ENCODE measurements at regions not wholly inside any gene's neighbourhood (a gene's known extent, or its start where the extent isn't known, plus 50 kb on each side); places are given as distances from the start of the nearest gene placed in this dataset.

DNA sequence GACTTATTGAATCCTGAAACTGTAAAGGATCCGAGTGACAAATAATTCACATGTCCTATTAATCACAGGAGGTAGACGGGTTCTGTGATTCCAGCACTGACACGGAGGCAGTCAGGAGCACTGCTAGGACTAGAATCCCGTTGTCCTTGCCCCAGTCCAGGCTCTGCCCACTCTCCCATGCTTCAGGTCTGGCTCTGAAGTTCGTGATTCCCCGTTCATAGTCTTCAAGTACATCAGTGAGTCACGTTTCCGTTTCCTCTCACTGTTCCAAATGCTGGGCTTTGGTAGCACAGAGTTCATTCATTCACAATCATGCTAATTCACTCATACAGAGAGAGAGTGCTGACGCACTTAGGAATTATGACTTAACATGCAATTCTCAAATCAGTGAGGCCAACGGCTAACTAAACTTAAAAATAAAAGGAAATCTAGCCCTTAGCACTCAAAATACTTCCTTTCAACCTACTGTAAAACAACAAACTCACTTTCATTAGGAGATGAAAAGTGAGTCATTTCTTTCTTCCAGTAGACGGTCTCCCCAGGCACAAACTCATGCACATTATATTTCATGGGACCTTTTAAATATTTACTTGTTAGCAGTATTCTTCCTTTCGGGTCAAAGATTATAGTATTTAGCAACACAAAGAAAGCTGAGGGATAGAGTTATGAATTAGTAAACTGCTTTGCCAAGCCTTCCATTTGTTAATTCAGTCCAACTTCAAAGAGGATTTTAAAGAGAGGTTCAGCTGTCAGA, 94.0 kb upstream of the NHSL1 start (continued):
- TF ChIP-seq, protein P1, sequence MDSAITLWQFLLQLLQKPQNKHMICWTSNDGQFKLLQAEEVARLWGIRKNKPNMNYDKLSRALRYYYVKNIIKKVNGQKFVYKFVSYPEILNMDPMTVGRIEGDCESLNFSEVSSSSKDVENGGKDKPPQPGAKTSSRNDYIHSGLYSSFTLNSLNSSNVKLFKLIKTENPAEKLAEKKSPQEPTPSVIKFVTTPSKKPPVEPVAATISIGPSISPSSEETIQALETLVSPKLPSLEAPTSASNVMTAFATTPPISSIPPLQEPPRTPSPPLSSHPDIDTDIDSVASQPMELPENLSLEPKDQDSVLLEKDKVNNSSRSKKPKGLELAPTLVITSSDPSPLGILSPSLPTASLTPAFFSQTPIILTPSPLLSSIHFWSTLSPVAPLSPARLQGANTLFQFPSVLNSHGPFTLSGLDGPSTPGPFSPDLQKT (CRISPR knock-in tag; IDR thresholded peaks at IDR 0.05; ENCODE audit: borderline replicate concordance): no peak
- TF ChIP-seq, protein P2, sequence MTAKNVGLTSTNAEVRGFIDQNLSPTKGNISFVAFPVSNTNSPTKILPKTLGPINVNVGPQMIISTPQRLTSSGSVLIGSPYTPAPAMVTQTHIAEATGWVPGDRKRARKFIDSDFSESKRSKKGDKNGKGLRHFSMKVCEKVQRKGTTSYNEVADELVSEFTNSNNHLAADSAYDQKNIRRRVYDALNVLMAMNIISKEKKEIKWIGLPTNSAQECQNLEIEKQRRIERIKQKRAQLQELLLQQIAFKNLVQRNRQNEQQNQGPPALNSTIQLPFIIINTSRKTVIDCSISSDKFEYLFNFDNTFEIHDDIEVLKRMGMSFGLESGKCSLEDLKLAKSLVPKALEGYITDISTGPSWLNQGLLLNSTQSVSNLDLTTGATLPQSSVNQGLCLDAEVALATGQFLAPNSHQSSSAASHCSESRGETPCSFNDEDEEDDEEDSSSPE (CRISPR knock-in tag; IDR thresholded peaks at IDR 0.05): no peak
- TF ChIP-seq, protein P3, sequence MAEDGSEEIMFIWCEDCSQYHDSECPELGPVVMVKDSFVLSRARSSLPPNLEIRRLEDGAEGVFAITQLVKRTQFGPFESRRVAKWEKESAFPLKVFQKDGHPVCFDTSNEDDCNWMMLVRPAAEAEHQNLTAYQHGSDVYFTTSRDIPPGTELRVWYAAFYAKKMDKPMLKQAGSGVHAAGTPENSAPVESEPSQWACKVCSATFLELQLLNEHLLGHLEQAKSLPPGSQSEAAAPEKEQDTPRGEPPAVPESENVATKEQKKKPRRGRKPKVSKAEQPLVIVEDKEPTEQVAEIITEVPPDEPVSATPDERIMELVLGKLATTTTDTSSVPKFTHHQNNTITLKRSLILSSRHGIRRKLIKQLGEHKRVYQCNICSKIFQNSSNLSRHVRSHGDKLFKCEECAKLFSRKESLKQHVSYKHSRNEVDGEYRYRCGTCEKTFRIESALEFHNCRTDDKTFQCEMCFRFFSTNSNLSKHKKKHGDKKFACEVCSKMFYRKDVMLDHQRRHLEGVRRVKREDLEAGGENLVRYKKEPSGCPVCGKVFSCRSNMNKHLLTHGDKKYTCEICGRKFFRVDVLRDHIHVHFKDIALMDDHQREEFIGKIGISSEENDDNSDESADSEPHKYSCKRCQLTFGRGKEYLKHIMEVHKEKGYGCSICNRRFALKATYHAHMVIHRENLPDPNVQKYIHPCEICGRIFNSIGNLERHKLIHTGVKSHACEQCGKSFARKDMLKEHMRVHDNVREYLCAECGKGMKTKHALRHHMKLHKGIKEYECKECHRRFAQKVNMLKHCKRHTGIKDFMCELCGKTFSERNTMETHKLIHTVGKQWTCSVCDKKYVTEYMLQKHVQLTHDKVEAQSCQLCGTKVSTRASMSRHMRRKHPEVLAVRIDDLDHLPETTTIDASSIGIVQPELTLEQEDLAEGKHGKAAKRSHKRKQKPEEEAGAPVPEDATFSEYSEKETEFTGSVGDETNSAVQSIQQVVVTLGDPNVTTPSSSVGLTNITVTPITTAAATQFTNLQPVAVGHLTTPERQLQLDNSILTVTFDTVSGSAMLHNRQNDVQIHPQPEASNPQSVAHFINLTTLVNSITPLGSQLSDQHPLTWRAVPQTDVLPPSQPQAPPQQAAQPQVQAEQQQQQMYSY (CRISPR knock-in tag; IDR thresholded peaks at IDR 0.05): no peak
- TF ChIP-seq ESRRA (CRISPR knock-in tag; IDR thresholded peaks at IDR 0.05; ENCODE audit: low read depth): no peak; the same call in 1 of the 2 replicates
- TF ChIP-seq YEATS4 (CRISPR knock-in tag; IDR thresholded peaks at IDR 0.05; ENCODE audit: borderline replicate concordance): peak; percentile 78
- TF ChIP-seq, protein P4, sequence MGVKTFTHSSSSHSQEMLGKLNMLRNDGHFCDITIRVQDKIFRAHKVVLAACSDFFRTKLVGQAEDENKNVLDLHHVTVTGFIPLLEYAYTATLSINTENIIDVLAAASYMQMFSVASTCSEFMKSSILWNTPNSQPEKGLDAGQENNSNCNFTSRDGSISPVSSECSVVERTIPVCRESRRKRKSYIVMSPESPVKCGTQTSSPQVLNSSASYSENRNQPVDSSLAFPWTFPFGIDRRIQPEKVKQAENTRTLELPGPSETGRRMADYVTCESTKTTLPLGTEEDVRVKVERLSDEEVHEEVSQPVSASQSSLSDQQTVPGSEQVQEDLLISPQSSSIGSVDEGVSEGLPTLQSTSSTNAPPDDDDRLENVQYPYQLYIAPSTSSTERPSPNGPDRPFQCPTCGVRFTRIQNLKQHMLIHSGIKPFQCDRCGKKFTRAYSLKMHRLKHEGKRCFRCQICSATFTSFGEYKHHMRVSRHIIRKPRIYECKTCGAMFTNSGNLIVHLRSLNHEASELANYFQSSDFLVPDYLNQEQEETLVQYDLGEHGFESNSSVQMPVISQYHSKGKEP (CRISPR knock-in tag; IDR thresholded peaks at IDR 0.05): no peak
- TF ChIP-seq AKAP8 (CRISPR knock-in tag; IDR thresholded peaks at IDR 0.05): no peak
- TF ChIP-seq ATF7-NPFF (CRISPR knock-in tag; IDR thresholded peaks at IDR 0.05; ENCODE audit: low read depth): no peak
- peak; percentile 28; the same call in 1 of the 2 replicates for TF ChIP-seq NR2F2 (IDR thresholded peaks at IDR 0.05; ENCODE audit: borderline replicate concordance, low read depth)
- no peak for TF ChIP-seq ZNF136 (CRISPR knock-in tag; IDR thresholded peaks at IDR 0.05; ENCODE audit: low read depth)
- TF ChIP-seq, protein P5, sequence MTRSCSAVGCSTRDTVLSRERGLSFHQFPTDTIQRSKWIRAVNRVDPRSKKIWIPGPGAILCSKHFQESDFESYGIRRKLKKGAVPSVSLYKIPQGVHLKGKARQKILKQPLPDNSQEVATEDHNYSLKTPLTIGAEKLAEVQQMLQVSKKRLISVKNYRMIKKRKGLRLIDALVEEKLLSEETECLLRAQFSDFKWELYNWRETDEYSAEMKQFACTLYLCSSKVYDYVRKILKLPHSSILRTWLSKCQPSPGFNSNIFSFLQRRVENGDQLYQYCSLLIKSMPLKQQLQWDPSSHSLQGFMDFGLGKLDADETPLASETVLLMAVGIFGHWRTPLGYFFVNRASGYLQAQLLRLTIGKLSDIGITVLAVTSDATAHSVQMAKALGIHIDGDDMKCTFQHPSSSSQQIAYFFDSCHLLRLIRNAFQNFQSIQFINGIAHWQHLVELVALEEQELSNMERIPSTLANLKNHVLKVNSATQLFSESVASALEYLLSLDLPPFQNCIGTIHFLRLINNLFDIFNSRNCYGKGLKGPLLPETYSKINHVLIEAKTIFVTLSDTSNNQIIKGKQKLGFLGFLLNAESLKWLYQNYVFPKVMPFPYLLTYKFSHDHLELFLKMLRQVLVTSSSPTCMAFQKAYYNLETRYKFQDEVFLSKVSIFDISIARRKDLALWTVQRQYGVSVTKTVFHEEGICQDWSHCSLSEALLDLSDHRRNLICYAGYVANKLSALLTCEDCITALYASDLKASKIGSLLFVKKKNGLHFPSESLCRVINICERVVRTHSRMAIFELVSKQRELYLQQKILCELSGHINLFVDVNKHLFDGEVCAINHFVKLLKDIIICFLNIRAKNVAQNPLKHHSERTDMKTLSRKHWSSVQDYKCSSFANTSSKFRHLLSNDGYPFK (CRISPR knock-in tag; IDR thresholded peaks at IDR 0.05; ENCODE audit: borderline replicate concordance): no peak
- no peak for TF ChIP-seq FOXK2 (IDR thresholded peaks at IDR 0.05)
- no peak for TF ChIP-seq POLR2AphosphoS2 (IDR thresholded peaks at IDR 0.05; ENCODE audit: low read depth, low read length)
- TF ChIP-seq, protein P6, sequence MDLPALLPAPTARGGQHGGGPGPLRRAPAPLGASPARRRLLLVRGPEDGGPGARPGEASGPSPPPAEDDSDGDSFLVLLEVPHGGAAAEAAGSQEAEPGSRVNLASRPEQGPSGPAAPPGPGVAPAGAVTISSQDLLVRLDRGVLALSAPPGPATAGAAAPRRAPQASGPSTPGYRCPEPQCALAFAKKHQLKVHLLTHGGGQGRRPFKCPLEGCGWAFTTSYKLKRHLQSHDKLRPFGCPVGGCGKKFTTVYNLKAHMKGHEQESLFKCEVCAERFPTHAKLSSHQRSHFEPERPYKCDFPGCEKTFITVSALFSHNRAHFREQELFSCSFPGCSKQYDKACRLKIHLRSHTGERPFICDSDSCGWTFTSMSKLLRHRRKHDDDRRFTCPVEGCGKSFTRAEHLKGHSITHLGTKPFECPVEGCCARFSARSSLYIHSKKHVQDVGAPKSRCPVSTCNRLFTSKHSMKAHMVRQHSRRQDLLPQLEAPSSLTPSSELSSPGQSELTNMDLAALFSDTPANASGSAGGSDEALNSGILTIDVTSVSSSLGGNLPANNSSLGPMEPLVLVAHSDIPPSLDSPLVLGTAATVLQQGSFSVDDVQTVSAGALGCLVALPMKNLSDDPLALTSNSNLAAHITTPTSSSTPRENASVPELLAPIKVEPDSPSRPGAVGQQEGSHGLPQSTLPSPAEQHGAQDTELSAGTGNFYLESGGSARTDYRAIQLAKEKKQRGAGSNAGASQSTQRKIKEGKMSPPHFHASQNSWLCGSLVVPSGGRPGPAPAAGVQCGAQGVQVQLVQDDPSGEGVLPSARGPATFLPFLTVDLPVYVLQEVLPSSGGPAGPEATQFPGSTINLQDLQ (CRISPR knock-in tag; IDR thresholded peaks at IDR 0.05): no peak
- TF ChIP-seq DNMT1 (CRISPR knock-in tag; IDR thresholded peaks at IDR 0.05): no peak
- peak; percentile 52; the same call in 1 of the 2 replicates for TF ChIP-seq RFXANK (CRISPR knock-in tag; IDR thresholded peaks at IDR 0.05)
